ENCODE measurements at regions not wholly inside any gene's neighbourhood (a gene's known extent, or its start where the extent isn't known, plus 50 kb on each side); places are given as distances from the start of the nearest gene placed in this dataset.

DNA sequence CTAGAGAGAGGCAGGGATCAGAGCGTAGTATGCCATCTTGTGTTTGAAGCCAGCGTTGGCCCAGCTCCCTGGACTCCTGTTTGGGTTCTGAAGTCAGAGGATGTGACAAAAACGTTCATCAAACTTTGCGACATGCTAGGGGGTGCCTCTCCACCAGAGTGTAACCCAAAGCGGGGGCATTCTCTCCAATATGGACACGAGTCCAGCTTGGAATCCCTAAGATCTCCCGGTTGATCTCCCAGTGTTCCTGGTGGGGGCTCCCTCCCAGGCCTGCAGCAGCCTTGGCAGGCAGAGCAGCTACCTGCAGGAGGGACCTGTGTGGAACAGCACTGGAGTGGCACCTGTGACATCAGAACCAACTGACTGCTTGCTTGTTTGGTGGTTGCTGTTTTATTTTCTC is 218.8 kb upstream of the ECI2 start:
- TF ChIP-seq, protein P1, sequence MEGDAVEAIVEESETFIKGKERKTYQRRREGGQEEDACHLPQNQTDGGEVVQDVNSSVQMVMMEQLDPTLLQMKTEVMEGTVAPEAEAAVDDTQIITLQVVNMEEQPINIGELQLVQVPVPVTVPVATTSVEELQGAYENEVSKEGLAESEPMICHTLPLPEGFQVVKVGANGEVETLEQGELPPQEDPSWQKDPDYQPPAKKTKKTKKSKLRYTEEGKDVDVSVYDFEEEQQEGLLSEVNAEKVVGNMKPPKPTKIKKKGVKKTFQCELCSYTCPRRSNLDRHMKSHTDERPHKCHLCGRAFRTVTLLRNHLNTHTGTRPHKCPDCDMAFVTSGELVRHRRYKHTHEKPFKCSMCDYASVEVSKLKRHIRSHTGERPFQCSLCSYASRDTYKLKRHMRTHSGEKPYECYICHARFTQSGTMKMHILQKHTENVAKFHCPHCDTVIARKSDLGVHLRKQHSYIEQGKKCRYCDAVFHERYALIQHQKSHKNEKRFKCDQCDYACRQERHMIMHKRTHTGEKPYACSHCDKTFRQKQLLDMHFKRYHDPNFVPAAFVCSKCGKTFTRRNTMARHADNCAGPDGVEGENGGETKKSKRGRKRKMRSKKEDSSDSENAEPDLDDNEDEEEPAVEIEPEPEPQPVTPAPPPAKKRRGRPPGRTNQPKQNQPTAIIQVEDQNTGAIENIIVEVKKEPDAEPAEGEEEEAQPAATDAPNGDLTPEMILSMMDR (IDR thresholded peaks at IDR 0.05) = no peak
- TF ChIP-seq POLR2AphosphoS5 (IDR thresholded peaks at IDR 0.05) = no peak
